ENCODE measurements at regions not wholly inside any gene's neighbourhood (a gene's known extent, or its start where the extent isn't known, plus 50 kb on each side); places are given as distances from the start of the nearest gene placed in this dataset.
A peak's percentile ranks its signal among the peaks of the same experiment; 100 is the strongest.
"Not testable (repeated sequence)": the region's sequence is repeated elsewhere in the genome, so short reads cannot be mapped to it uniquely, and the experiment has no call there.

- DNase-seq: no peak
Measured at GRCh38 chr1:30550365-30551220, 172.8 kb downstream of the MATN1 start.

GRCh38 chr1:30549872-30550271 lies 173.5 kb downstream of the MATN1 start:
- not testable (repeated sequence) for DNase-seq

GRCh38 chr1:30548294-30548693 lies 175.1 kb downstream of the MATN1 start:
- no peak for DNase-seq

- not testable (repeated sequence) for DNase-seq
Measured at GRCh38 chr1:30547326-30547725, 176.1 kb downstream of the MATN1 start.

GRCh38 chr1:30545365-30545764 lies 178.0 kb downstream of the MATN1 start:
- DNase-seq: no peak

GRCh38 chr1:30541721-30542485 lies 181.5 kb downstream of the MATN1 start:
- no peak for DNase-seq

- no peak for DNase-seq
Measured at GRCh38 chr1:30540611-30541192, 182.7 kb downstream of the MATN1 start.

- no peak for DNase-seq
Measured at GRCh38 chr1:30539884-30540283, 183.5 kb downstream of the MATN1 start.

- no peak for DNase-seq
Measured at GRCh38 chr1:30538993-30539867, 184.2 kb downstream of the MATN1 start.

- DNase-seq: peak; percentile 20
Measured at GRCh38 chr1:30538226-30538992, 185.0 kb downstream of the MATN1 start.

- no peak for DNase-seq
Measured at GRCh38 chr1:30537279-30537678, 186.1 kb downstream of the MATN1 start.

GRCh38 chr1:30536530-30536929 lies 186.9 kb downstream of the MATN1 start:
- no peak for DNase-seq

GRCh38 chr1:30535595-30536325 lies 187.6 kb downstream of the MATN1 start:
- DNase-seq: no peak

- DNase-seq: no peak
Measured at GRCh38 chr1:30534551-30534940, 188.8 kb downstream of the MATN1 start.

GRCh38 chr1:30533796-30534550 lies 189.4 kb downstream of the MATN1 start:
- DNase-seq: no peak

- no peak for DNase-seq
Measured at GRCh38 chr1:30533141-30533540, 190.2 kb downstream of the MATN1 start.

GRCh38 chr1:30532621-30533020 lies 190.8 kb downstream of the MATN1 start:
- no peak for DNase-seq

- no peak for DNase-seq
Measured at GRCh38 chr1:30527511-30528140, 195.8 kb downstream of the MATN1 start.

- no peak for DNase-seq
Measured at GRCh38 chr1:30526652-30527345, 196.6 kb downstream of the MATN1 start.

Data from NCI-H1694 (cell line).